Glomerular visceral epithelial cell (primary cell): ENCODE measurements at regions not wholly inside any gene's neighbourhood (a gene's known extent, or its start where the extent isn't known, plus 50 kb on each side); places are given as distances from the start of the nearest gene placed in this dataset.

Source experiments
- DNase-seq: peaks from one replicate; pipeline ENCODE4 v3.0.0-alpha.2; 2016; ENCODE audit errors: extremely low spot score

GRCh38 chr13:71087006-71087405 lies 780.0 kb downstream of the DACH1 start:
- DNase-seq, result no peak

GRCh38 chr13:71082631-71083030 lies 784.4 kb downstream of the DACH1 start:
- DNase-seq, result no peak

- no peak for DNase-seq
Observed at GRCh38 chr13:71079638-71080037, 787.4 kb downstream of the DACH1 start.

- DNase-seq, result no peak
Observed at GRCh38 chr13:71068041-71068440, 799.0 kb downstream of the DACH1 start.

GRCh38 chr13:71067165-71067815 lies 799.7 kb downstream of the DACH1 start:
- DNase-seq, result no peak

GRCh38 chr13:71056581-71056980 lies 810.4 kb downstream of the DACH1 start:
- DNase-seq, result no peak

GRCh38 chr13:71055644-71056043 lies 811.4 kb downstream of the DACH1 start:
- no peak for DNase-seq

GRCh38 chr13:71055047-71055446 lies 812.0 kb downstream of the DACH1 start:
- no peak for DNase-seq

GRCh38 chr13:71054358-71054757 lies 812.6 kb downstream of the DACH1 start:
- no peak for DNase-seq

- DNase-seq, result no peak
Observed at GRCh38 chr13:71051573-71051972, 815.4 kb downstream of the DACH1 start.

GRCh38 chr13:71046360-71047079 lies 820.5 kb downstream of the DACH1 start:
- no peak for DNase-seq

- DNase-seq, result no peak
Observed at GRCh38 chr13:71045101-71045500, 821.9 kb downstream of the DACH1 start.

- no peak for DNase-seq
Observed at GRCh38 chr13:71039440-71039839, 827.6 kb downstream of the DACH1 start.

GRCh38 chr13:71034018-71034417 lies 833.0 kb downstream of the DACH1 start:
- DNase-seq, result no peak

- DNase-seq, result no peak
Observed at GRCh38 chr13:71033026-71033425, 834.0 kb downstream of the DACH1 start.

GRCh38 chr13:71030784-71031183 lies 836.2 kb downstream of the DACH1 start:
- DNase-seq, result no peak

GRCh38 chr13:71028884-71029283 lies 838.1 kb downstream of the DACH1 start:
- DNase-seq, result no peak

- no peak for DNase-seq
Observed at GRCh38 chr13:71021825-71022422, 845.1 kb downstream of the DACH1 start.

GRCh38 chr13:71018995-71019394 lies 848.0 kb downstream of the DACH1 start:
- DNase-seq, result no peak

- DNase-seq, result no peak
Observed at GRCh38 chr13:71018544-71018943, 848.5 kb downstream of the DACH1 start.

- no peak for DNase-seq
Observed at GRCh38 chr13:71017607-71018006, 849.4 kb downstream of the DACH1 start.

- no peak for DNase-seq
Observed at GRCh38 chr13:71015516-71015915, 851.5 kb downstream of the DACH1 start.

GRCh38 chr13:71015021-71015420 lies 852.0 kb downstream of the DACH1 start:
- DNase-seq, result no peak
